ENCODE measurements at regions not wholly inside any gene's neighbourhood (a gene's known extent, or its start where the extent isn't known, plus 50 kb on each side); places are given as distances from the start of the nearest gene placed in this dataset.

GRCh38 chr10:108453166-108453565, 1288.7 kb upstream of the SORCS1 start:
- Histone ChIP-seq H3K9ac (ENCODE audit: low read length) (no peak overlapping the region), H3K27me3 (replicated peaks; ENCODE audit: control insufficient read depth, insufficient read depth, low read length) (no peaks in the 10 kb centered on the region), H3K36me3 (ENCODE audit: control insufficient read depth, insufficient read depth, low read length, severe bottlenecking) (no peaks in the 10 kb centered on the region), H3K9me3 (ENCODE audit: control insufficient read depth, low read length) (no peaks in the 10 kb centered on the region), H3K4me1 (ENCODE audit: control insufficient read depth, insufficient read depth, low read length) (peaks cover 21% of the 10 kb centered on the region), H3K4me3 (ENCODE audit: low read length) (no peak overlapping the region)
- no peak for DNase-seq (ENCODE audit: low read depth)

GRCh38 chr10:108452533-108452932, 1288.0 kb upstream of the SORCS1 start:
- H3K27me3 ChIP-seq (replicated peaks; ENCODE audit: control insufficient read depth, insufficient read depth, low read length) = no peaks in the 10 kb centered on the region
- no peaks in the 10 kb centered on the region for H3K9me3 ChIP-seq (ENCODE audit: control insufficient read depth, low read length)
- H3K4me1 ChIP-seq (ENCODE audit: control insufficient read depth, insufficient read depth, low read length) = peaks cover 21% of the 10 kb centered on the region
- no peak overlapping the region for H3K4me3 ChIP-seq (ENCODE audit: low read length)
- no peak overlapping the region for H3K9ac ChIP-seq (ENCODE audit: low read length)
- peak; percentile 12 for DNase-seq (ENCODE audit: low read depth)
- no peaks in the 10 kb centered on the region for H3K36me3 ChIP-seq (ENCODE audit: control insufficient read depth, insufficient read depth, low read length, severe bottlenecking)

GRCh38 chr10:108450280-108450679, 1285.8 kb upstream of the SORCS1 start:
- no peak for DNase-seq (ENCODE audit: low read depth)
- peaks cover 20% of the 10 kb centered on the region for H3K4me1 ChIP-seq (ENCODE audit: control insufficient read depth, insufficient read depth, low read length)

GRCh38 chr10:108445746-108446145, 1281.2 kb upstream of the SORCS1 start:
- peak; percentile 6 for DNase-seq (ENCODE audit: low read depth)
- no peaks in the 10 kb centered on the region for H3K9me3 ChIP-seq (ENCODE audit: control insufficient read depth, low read length)
- H3K36me3 ChIP-seq (ENCODE audit: control insufficient read depth, insufficient read depth, low read length, severe bottlenecking) = no peaks in the 10 kb centered on the region
- no peaks in the 10 kb centered on the region for H3K4me1 ChIP-seq (ENCODE audit: control insufficient read depth, insufficient read depth, low read length)
- peak overlapping the region; percentile 25 for H3K4me3 ChIP-seq (ENCODE audit: low read length)
- no peaks in the 10 kb centered on the region for H3K27me3 ChIP-seq (replicated peaks; ENCODE audit: control insufficient read depth, insufficient read depth, low read length)
- no peak overlapping the region for H3K9ac ChIP-seq (ENCODE audit: low read length)

More at GRCh38 chr10:108450280-108450679, 1285.8 kb upstream of the SORCS1 start:
- H3K36me3 ChIP-seq (ENCODE audit: control insufficient read depth, insufficient read depth, low read length, severe bottlenecking) = no peaks in the 10 kb centered on the region
- H3K9me3 ChIP-seq (ENCODE audit: control insufficient read depth, low read length) = no peaks in the 10 kb centered on the region
- H3K4me3 ChIP-seq (ENCODE audit: low read length) = no peak overlapping the region
- H3K9ac ChIP-seq (ENCODE audit: low read length) = no peak overlapping the region
- no peaks in the 10 kb centered on the region for H3K27me3 ChIP-seq (replicated peaks; ENCODE audit: control insufficient read depth, insufficient read depth, low read length)

GRCh38 chr10:108443636-108444035, 1279.1 kb upstream of the SORCS1 start:
- no peak for DNase-seq (ENCODE audit: low read depth)
- Histone ChIP-seq H3K4me3 (ENCODE audit: low read length) (no peak overlapping the region), H3K27me3 (replicated peaks; ENCODE audit: control insufficient read depth, insufficient read depth, low read length) (no peaks in the 10 kb centered on the region), H3K36me3 (ENCODE audit: control insufficient read depth, insufficient read depth, low read length, severe bottlenecking) (no peaks in the 10 kb centered on the region), H3K9me3 (ENCODE audit: control insufficient read depth, low read length) (no peaks in the 10 kb centered on the region), H3K9ac (ENCODE audit: low read length) (no peak overlapping the region), H3K4me1 (ENCODE audit: control insufficient read depth, insufficient read depth, low read length) (peaks cover 3% of the 10 kb centered on the region)

- Histone ChIP-seq H3K9me3 (ENCODE audit: control insufficient read depth, low read length) (no peaks in the 10 kb centered on the region), H3K27me3 (replicated peaks; ENCODE audit: control insufficient read depth, insufficient read depth, low read length) (no peaks in the 10 kb centered on the region), H3K4me1 (ENCODE audit: control insufficient read depth, insufficient read depth, low read length) (peaks cover 3% of the 10 kb centered on the region), H3K36me3 (ENCODE audit: control insufficient read depth, insufficient read depth, low read length, severe bottlenecking) (no peaks in the 10 kb centered on the region), H3K9ac (ENCODE audit: low read length) (no peak overlapping the region), H3K4me3 (ENCODE audit: low read length) (no peak overlapping the region)
- DNase-seq (ENCODE audit: low read depth) = peak; percentile 67
Measured at GRCh38 chr10:108439397-108439796, 1274.9 kb upstream of the SORCS1 start.

GRCh38 chr10:108436096-108436495, 1271.6 kb upstream of the SORCS1 start:
- no peak for DNase-seq (ENCODE audit: low read depth)
- Histone ChIP-seq H3K9me3 (ENCODE audit: control insufficient read depth, low read length) (no peaks in the 10 kb centered on the region), H3K36me3 (ENCODE audit: control insufficient read depth, insufficient read depth, low read length, severe bottlenecking) (no peaks in the 10 kb centered on the region), H3K4me3 (ENCODE audit: low read length) (no peak overlapping the region), H3K4me1 (ENCODE audit: control insufficient read depth, insufficient read depth, low read length) (peaks cover 3% of the 10 kb centered on the region), H3K9ac (ENCODE audit: low read length) (no peak overlapping the region), H3K27me3 (replicated peaks; ENCODE audit: control insufficient read depth, insufficient read depth, low read length) (no peaks in the 10 kb centered on the region)

GRCh38 chr10:108434559-108435252, 1270.2 kb upstream of the SORCS1 start:
- H3K4me1 ChIP-seq (ENCODE audit: control insufficient read depth, insufficient read depth, low read length) = peaks cover 2% of the 10 kb centered on the region
- no peak overlapping the region for H3K4me3 ChIP-seq (ENCODE audit: low read length)
- no peak overlapping the region for H3K9ac ChIP-seq (ENCODE audit: low read length)
- no peaks in the 10 kb centered on the region for H3K27me3 ChIP-seq (replicated peaks; ENCODE audit: control insufficient read depth, insufficient read depth, low read length)
- H3K36me3 ChIP-seq (ENCODE audit: control insufficient read depth, insufficient read depth, low read length, severe bottlenecking) = no peaks in the 10 kb centered on the region
- no peak for DNase-seq (ENCODE audit: low read depth)
- H3K9me3 ChIP-seq (ENCODE audit: control insufficient read depth, low read length) = no peaks in the 10 kb centered on the region

GRCh38 chr10:108427146-108427545, 1262.6 kb upstream of the SORCS1 start:
- no peak overlapping the region for H3K9ac ChIP-seq (ENCODE audit: low read length)
- H3K27me3 ChIP-seq (replicated peaks; ENCODE audit: control insufficient read depth, insufficient read depth, low read length) = no peaks in the 10 kb centered on the region
- no peak overlapping the region for H3K4me3 ChIP-seq (ENCODE audit: low read length)
- H3K9me3 ChIP-seq (ENCODE audit: control insufficient read depth, low read length) = no peaks in the 10 kb centered on the region
- H3K36me3 ChIP-seq (ENCODE audit: control insufficient read depth, insufficient read depth, low read length, severe bottlenecking) = no peaks in the 10 kb centered on the region
- peaks cover 44% of the 10 kb centered on the region for H3K4me1 ChIP-seq (ENCODE audit: control insufficient read depth, insufficient read depth, low read length)
- DNase-seq (ENCODE audit: low read depth) = peak; percentile 15

- Histone ChIP-seq H3K9me3 (ENCODE audit: control insufficient read depth, low read length) (no peaks in the 10 kb centered on the region), H3K27me3 (replicated peaks; ENCODE audit: control insufficient read depth, insufficient read depth, low read length) (no peaks in the 10 kb centered on the region), H3K4me3 (ENCODE audit: low read length) (no peak overlapping the region), H3K4me1 (ENCODE audit: control insufficient read depth, insufficient read depth, low read length) (peaks cover 62% of the 10 kb centered on the region), H3K9ac (ENCODE audit: low read length) (no peak overlapping the region), H3K36me3 (ENCODE audit: control insufficient read depth, insufficient read depth, low read length, severe bottlenecking) (no peaks in the 10 kb centered on the region)
- DNase-seq (ENCODE audit: low read depth) = peak; percentile 6
Measured at GRCh38 chr10:108425283-108425964, 1260.9 kb upstream of the SORCS1 start.

- Histone ChIP-seq H3K9ac (ENCODE audit: low read length) (no peak overlapping the region), H3K27me3 (replicated peaks; ENCODE audit: control insufficient read depth, insufficient read depth, low read length) (no peaks in the 10 kb centered on the region), H3K4me1 (ENCODE audit: control insufficient read depth, insufficient read depth, low read length) (peaks cover 68% of the 10 kb centered on the region), H3K9me3 (ENCODE audit: control insufficient read depth, low read length) (no peaks in the 10 kb centered on the region), H3K36me3 (ENCODE audit: control insufficient read depth, insufficient read depth, low read length, severe bottlenecking) (no peaks in the 10 kb centered on the region), H3K4me3 (ENCODE audit: low read length) (no peak overlapping the region)
- peak; percentile 77 for DNase-seq (ENCODE audit: low read depth)
Measured at GRCh38 chr10:108424656-108425055, 1260.2 kb upstream of the SORCS1 start.

Measured in adipocyte (in vitro differentiated cells).